Endothelial cell of umbilical vein (primary cell): ENCODE measurements at regions not wholly inside any gene's neighbourhood (a gene's known extent, or its start where the extent isn't known, plus 50 kb on each side); places are given as distances from the start of the nearest gene placed in this dataset.

Source experiments
- BruUV-seq: library from RNA; stranded (reverse); fragments of 400-500 nt; replicated peaks from 2 replicates; lab custom pipeline; 2021; lab: Mats Ljungman, UMichigan
- CTCF ChIA-PET: fragments of 300-600, 350-600 bp; sonication (Branson Sonifier 250); formaldehyde crosslinking; loops from one replicate; lab custom pipeline; 2021; ENCODE audit warnings: antibody characterized with exemption, inconsistent platforms; lab: Charles Lee
- POLR2A ChIA-PET: fragments of 300-600, 350-600 bp; sonication (Branson Sonifier 250); formaldehyde crosslinking; loops from one replicate; lab custom pipeline; 2021; ENCODE audit warnings: antibody characterized with exemption, inconsistent platforms; lab: Charles Lee
- DNase-seq: peaks from one replicate; pipeline ENCODE4 v3.0.0-alpha.2; 2011; ENCODE audit warnings: low read depth, low spot score
- FAIRE-seq: peaks from 2 replicates; lab custom pipeline; 2011; peaks lifted over from hg19 to GRCh38; lab: Jason Lieb, UNC
- H2AFZ ChIP-seq: 2 replicates; pipeline ENCODE4 v1.6.0; 2012; ENCODE audit warnings: low read depth, low read length, control low read depth, inconsistent platforms
- H3K27ac ChIP-seq: 2 replicates; pipeline ENCODE4 v1.5.1; 2011; ENCODE audit warnings: low read depth, mild to moderate bottlenecking, control low read depth, low read length, moderate library complexity; ENCODE audit not compliant: insufficient read depth
- H3K27me3 ChIP-seq, 2 experiments: 2 replicates each; pipeline versions ENCODE4 v1.6.0 to v1.6.1; 2011; ENCODE audit warnings: low read length in 2 of 2, mixed read lengths in 1 of 2; ENCODE audit not compliant: control insufficient read depth in 2 of 2, insufficient read depth in 2 of 2
- H3K36me3 ChIP-seq, 2 experiments: 2 replicates in 1 of 2; 3 replicates in 1 of 2; pipeline ENCODE4 v1.5.1; 2011; ENCODE audit warnings: low read length in 2 of 2, mild to moderate bottlenecking in 1 of 2, moderate library complexity in 1 of 2; ENCODE audit not compliant: control insufficient read depth in 2 of 2, insufficient read depth in 2 of 2; ENCODE audit errors: extremely low read depth in 1 of 2
- H3K4me1 ChIP-seq: 3 replicates; pipeline ENCODE4 v1.5.1; 2011; ENCODE audit warnings: mild to moderate bottlenecking, low read length; ENCODE audit not compliant: control insufficient read depth, insufficient read depth; ENCODE audit errors: extremely low read depth
- H3K4me2 ChIP-seq: 2 replicates; pipeline ENCODE4 v1.6.1; 2011; ENCODE audit warnings: low read length, control low read depth, mixed read lengths; ENCODE audit not compliant: insufficient read depth
- H3K4me3 ChIP-seq, 3 experiments: fragments of 200-600 bp in 1 of 3; sonication (generic), shearing (Covaris generic) in 1 of 3; replicated peaks in 1 of 3; 2 replicates each; pipeline ENCODE4 v1.5.1; 2011 to 2016; ENCODE audit warnings: control low read depth in 3 of 3, low read length in 3 of 3, mild to moderate bottlenecking in 2 of 3, inconsistent platforms in 1 of 3, low read depth in 1 of 3, moderate library complexity in 1 of 3; ENCODE audit not compliant: insufficient read depth in 1 of 3
- H3K79me2 ChIP-seq: 2 replicates; pipeline ENCODE4 v1.6.0; 2012; ENCODE audit warnings: low read length, inconsistent platforms; ENCODE audit not compliant: control insufficient read depth, insufficient read depth
- H3K9ac ChIP-seq: replicated peaks from 2 replicates; pipeline ENCODE3; 2011; ENCODE audit warnings: low read length, control low read depth; ENCODE audit not compliant: insufficient read depth; ENCODE audit errors: extremely low read depth
- H3K9me1 ChIP-seq: replicated peaks from 3 replicates; pipeline ENCODE4 v1.6.0; 2011; ENCODE audit warnings: mild to moderate bottlenecking, low read length; ENCODE audit not compliant: control insufficient read depth, insufficient read depth; ENCODE audit errors: extremely low read depth
- H3K9me3 ChIP-seq: replicated peaks from 2 replicates; pipeline ENCODE4 v1.5.1; 2012; ENCODE audit warnings: low read length, inconsistent platforms; ENCODE audit not compliant: control insufficient read depth, insufficient read depth
- H4K20me1 ChIP-seq: replicated peaks from 2 replicates; pipeline ENCODE3; 2011; ENCODE audit warnings: mild to moderate bottlenecking, low read length; ENCODE audit not compliant: control insufficient read depth, insufficient read depth; ENCODE audit errors: extremely low read depth
- EZH2 ChIP-seq: IDR thresholded peaks from 2 replicates; pipeline ENCODE4 v1.6.1; 2012; ENCODE audit warnings: borderline replicate concordance, low read depth, mild to moderate bottlenecking, moderate library complexity, low read length, inconsistent platforms; ENCODE audit not compliant: severe bottlenecking
- FOS ChIP-seq: IDR thresholded peaks from 2 replicates; pipeline ENCODE4 v1.6.1; 2011; ENCODE audit warnings: mild to moderate bottlenecking, low read length, moderate library complexity, borderline replicate concordance; ENCODE audit not compliant: insufficient read depth
- GATA2 ChIP-seq: IDR thresholded peaks from 2 replicates; pipeline ENCODE4 v1.7.0; 2011; ENCODE audit warnings: low read depth, mild to moderate bottlenecking, moderate library complexity, mixed read lengths, low read length; ENCODE audit not compliant: insufficient read length, insufficient read depth
- JUN ChIP-seq: IDR thresholded peaks from 2 replicates; pipeline ENCODE4 v1.6.1; 2011; ENCODE audit warnings: borderline replicate concordance, low read depth; ENCODE audit not compliant: insufficient read length, insufficient read depth
- MYC ChIP-seq: IDR thresholded peaks from one replicate; pipeline ENCODE4 v1.6.1; 2011; ENCODE audit warnings: mild to moderate bottlenecking, low read depth, low read length
- POLR2A ChIP-seq: IDR thresholded peaks from 2 replicates; pipeline ENCODE4 v1.6.1; 2012; ENCODE audit warnings: low read depth, mild to moderate bottlenecking, control low read depth, low read length
- POLR2AphosphoS5 ChIP-seq: IDR thresholded peaks from 2 replicates; pipeline ENCODE4 v1.6.1; 2012; ENCODE audit warnings: low read depth, mild to moderate bottlenecking, control low read depth, low read length, moderate library complexity; ENCODE audit not compliant: insufficient read depth
- dilution Hi-C: fragments of 300-500 bp; cut with MboI; formaldehyde crosslinking; loops from one replicate; pipeline ENCODE4 v1.15.0; 2019; ENCODE audit warnings: low sequenced_read_pairs; ENCODE audit not compliant: extremely low pct_ligation_motif_present
- intact Hi-C: fragments of 100-400 bp; cut with micrococcal nuclease; formaldehyde crosslinking; loops from one replicate; pipeline ENCODE4 v1.10.0; 2022
- TF ChIP-seq, protein P1 (sequence below), 2 donors: IDR thresholded peaks; 1 replicate in 1 of 2; 2 replicates in 1 of 2; pipeline ENCODE4 v1.5.1; 2011; ENCODE audit warnings: low read length in 2 of 2, mild to moderate bottlenecking in 2 of 2, moderate library complexity in 2 of 2, control low read depth in 1 of 2, inconsistent platforms in 1 of 2, low read depth in 1 of 2; ENCODE audit not compliant: insufficient read depth in 1 of 2; ENCODE audit errors: extremely low read depth in 1 of 2
- TF ChIP-seq, protein P2 (sequence below): IDR thresholded peaks from 2 replicates; pipeline ENCODE4 v1.6.1; 2011; ENCODE audit not compliant: insufficient read depth, insufficient read length

DNA sequence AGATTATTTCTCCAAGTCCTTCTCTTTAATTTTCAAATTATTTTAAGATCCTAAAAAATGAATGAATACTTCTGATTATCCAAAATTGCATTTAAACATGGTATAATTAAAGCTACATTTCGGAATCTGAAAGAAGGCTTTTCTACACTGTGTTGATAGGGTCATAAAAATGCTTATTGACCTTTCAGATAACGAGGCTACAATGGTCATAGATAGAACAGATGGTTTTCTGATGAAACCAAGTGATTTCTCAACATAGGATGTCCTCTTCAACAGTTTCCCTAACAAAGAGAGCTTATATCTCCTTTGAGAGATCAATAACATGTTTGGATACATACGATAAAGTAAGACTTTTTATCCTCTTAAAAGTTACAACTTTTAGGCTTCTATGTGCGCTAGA lies 201.1 kb downstream of the PTH2R start:
- BruUV-seq = no TSS peak
- FAIRE-seq (no peak), DNase-seq (no peak)
- ChIA-PET CTCF (interaction anchor here (0.7 kb wide), 1 partner anchor 66 kb away, joined by 3 read pairs; no protein-coding TSS in a partner anchor), POLR2A (no interaction called here)
- Histone ChIP-seq H3K9ac (no peak overlapping the region), H3K27me3 (no peaks in the 10 kb centered on the region), H3K4me2 (no peak overlapping the region), H2AFZ (no peak overlapping the region), H3K4me3 (no peak overlapping the region), H3K9me3 (peaks cover 2% of the 10 kb centered on the region), H3K36me3 (no peaks in the 10 kb centered on the region), H3K79me2 (no peaks in the 10 kb centered on the region), H4K20me1 (no peaks in the 10 kb centered on the region), H3K4me1 (no peaks in the 10 kb centered on the region), H3K9me1 (no peaks in the 10 kb centered on the region), H3K27ac (no peak overlapping the region)
- intact Hi-C loops = no loop called here
- dilution Hi-C loops = no loop called here
- TF ChIP-seq EZH2 (no peak), FOS (no peak), MYC (no peak), POLR2A (no peak), JUN (no peak), GATA2 (no peak), POLR2AphosphoS5 (no peak)
- TF ChIP-seq, protein P1, sequence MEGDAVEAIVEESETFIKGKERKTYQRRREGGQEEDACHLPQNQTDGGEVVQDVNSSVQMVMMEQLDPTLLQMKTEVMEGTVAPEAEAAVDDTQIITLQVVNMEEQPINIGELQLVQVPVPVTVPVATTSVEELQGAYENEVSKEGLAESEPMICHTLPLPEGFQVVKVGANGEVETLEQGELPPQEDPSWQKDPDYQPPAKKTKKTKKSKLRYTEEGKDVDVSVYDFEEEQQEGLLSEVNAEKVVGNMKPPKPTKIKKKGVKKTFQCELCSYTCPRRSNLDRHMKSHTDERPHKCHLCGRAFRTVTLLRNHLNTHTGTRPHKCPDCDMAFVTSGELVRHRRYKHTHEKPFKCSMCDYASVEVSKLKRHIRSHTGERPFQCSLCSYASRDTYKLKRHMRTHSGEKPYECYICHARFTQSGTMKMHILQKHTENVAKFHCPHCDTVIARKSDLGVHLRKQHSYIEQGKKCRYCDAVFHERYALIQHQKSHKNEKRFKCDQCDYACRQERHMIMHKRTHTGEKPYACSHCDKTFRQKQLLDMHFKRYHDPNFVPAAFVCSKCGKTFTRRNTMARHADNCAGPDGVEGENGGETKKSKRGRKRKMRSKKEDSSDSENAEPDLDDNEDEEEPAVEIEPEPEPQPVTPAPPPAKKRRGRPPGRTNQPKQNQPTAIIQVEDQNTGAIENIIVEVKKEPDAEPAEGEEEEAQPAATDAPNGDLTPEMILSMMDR (IDR thresholded peaks at IDR 0.05; ENCODE audit: extremely low read depth in 1 of 2, insufficient read depth in 1 of 2, low read depth in 1 of 2, low read length in 2 of 2) = no peak
- TF ChIP-seq, protein P2, sequence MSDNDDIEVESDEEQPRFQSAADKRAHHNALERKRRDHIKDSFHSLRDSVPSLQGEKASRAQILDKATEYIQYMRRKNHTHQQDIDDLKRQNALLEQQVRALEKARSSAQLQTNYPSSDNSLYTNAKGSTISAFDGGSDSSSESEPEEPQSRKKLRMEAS = no peak
